H9 (cell line): ENCODE measurements at regions not wholly inside any gene's neighbourhood (a gene's known extent, or its start where the extent isn't known, plus 50 kb on each side); places are given as distances from the start of the nearest gene placed in this dataset.

ENCODE experiments used
- DNase-seq: peaks from one replicate; pipeline ENCODE4 v3.0.0-alpha.2; 2017
- H2AFZ ChIP-seq: one replicate; pipeline ENCODE4 v1.6.1; 2013; ENCODE audit warnings: mild to moderate bottlenecking, low read length, control low read depth, moderate library complexity
- H2AK5ac ChIP-seq: 2 replicates; pipeline ENCODE4 v1.6.1; 2013; ENCODE audit warnings: low read length, control low read depth, mixed read lengths; ENCODE audit not compliant: insufficient read length
- H2BK120ac ChIP-seq: one replicate; pipeline ENCODE4 v1.6.1; 2013; ENCODE audit warnings: low read depth, mild to moderate bottlenecking, low read length, control low read depth, inconsistent platforms; ENCODE audit not compliant: poor library complexity, severe bottlenecking
- H2BK12ac ChIP-seq: 2 replicates; pipeline ENCODE4 v1.6.1; 2013; ENCODE audit warnings: low read length, control low read depth, mixed read lengths, low read depth; ENCODE audit not compliant: insufficient read length
- H2BK15ac ChIP-seq: 2 replicates; pipeline ENCODE4 v1.6.1; 2013; ENCODE audit warnings: low read depth, low read length, control low read depth
- H2BK20ac ChIP-seq: one replicate; pipeline ENCODE4 v1.6.1; 2013; ENCODE audit warnings: low read depth, mild to moderate bottlenecking, low read length, control low read depth, inconsistent platforms; ENCODE audit not compliant: poor library complexity, severe bottlenecking
- H2BK5ac ChIP-seq: 2 replicates; pipeline ENCODE4 v1.6.1; 2013; ENCODE audit warnings: low read length, control low read depth, mixed read lengths; ENCODE audit not compliant: insufficient read length
- H3K14ac ChIP-seq: 2 replicates; pipeline ENCODE4 v1.6.1; 2013; ENCODE audit warnings: low read length, control low read depth; ENCODE audit not compliant: insufficient read depth
- H3K18ac ChIP-seq: 2 replicates; pipeline ENCODE4 v1.6.1; 2013; ENCODE audit warnings: low read depth, mild to moderate bottlenecking, mixed read lengths, low read length, control low read depth; ENCODE audit not compliant: insufficient read length
- H3K23ac ChIP-seq: 2 replicates; pipeline ENCODE4 v1.6.1; 2013; ENCODE audit warnings: low read length, control low read depth, mixed read lengths, low read depth; ENCODE audit not compliant: insufficient read length
- H3K23me2 ChIP-seq: 2 replicates; pipeline ENCODE4 v1.6.1; 2013; ENCODE audit warnings: low read depth, mild to moderate bottlenecking, mixed read lengths, low read length, control low read depth; ENCODE audit not compliant: insufficient read length, poor library complexity, severe bottlenecking
- H3K27ac ChIP-seq: 2 replicates; pipeline ENCODE4 v1.5.1; 2013; ENCODE audit warnings: low read length, control low read depth, mixed read lengths, low read depth; ENCODE audit not compliant: insufficient read length
- H3K27me3 ChIP-seq: 2 replicates; pipeline ENCODE4 v1.6.1; 2013; ENCODE audit warnings: low read length, control low read depth, inconsistent platforms; ENCODE audit not compliant: insufficient read depth
- H3K4ac ChIP-seq: 2 replicates; pipeline ENCODE4 v1.6.1; 2013; ENCODE audit warnings: low read depth, mild to moderate bottlenecking, control low read depth, inconsistent platforms, low read length, moderate library complexity
- H3K4me1 ChIP-seq: 2 replicates; pipeline ENCODE4 v1.6.1; 2013; ENCODE audit warnings: low read length, control low read depth, inconsistent platforms; ENCODE audit not compliant: insufficient read depth
- H3K4me2 ChIP-seq: 2 replicates; pipeline ENCODE4 v1.6.1; 2013; ENCODE audit warnings: low read length, control low read depth, mixed read lengths; ENCODE audit not compliant: insufficient read length, insufficient read depth
- H3K56ac ChIP-seq: 2 replicates; pipeline ENCODE4 v1.6.1; 2013; ENCODE audit warnings: low read depth, mild to moderate bottlenecking, mixed read lengths, low read length, control low read depth; ENCODE audit not compliant: insufficient read length
- H3K79me1 ChIP-seq: 2 replicates; pipeline ENCODE4 v1.6.1; 2013; ENCODE audit warnings: low read depth, mild to moderate bottlenecking, moderate library complexity, low read length, control low read depth, inconsistent platforms; ENCODE audit not compliant: insufficient read depth, poor library complexity, severe bottlenecking
- H3K79me2 ChIP-seq: 2 replicates; pipeline ENCODE4 v1.6.1; 2013; ENCODE audit warnings: low read length, control low read depth, inconsistent platforms; ENCODE audit not compliant: insufficient read depth
- H3K9ac ChIP-seq: 2 replicates; pipeline ENCODE4 v1.6.1; 2013; ENCODE audit warnings: low read length, control low read depth, mixed read lengths; ENCODE audit not compliant: insufficient read length; ENCODE audit errors: extremely low read depth
- H3K9me3 ChIP-seq: one replicate; pipeline ENCODE4 v1.6.1; 2013; ENCODE audit warnings: low read depth, low read length, inconsistent platforms; ENCODE audit not compliant: control insufficient read depth
- H3T11ph ChIP-seq: one replicate; pipeline ENCODE4 v1.6.1; 2013; ENCODE audit warnings: mild to moderate bottlenecking, low read length, control low read depth, inconsistent platforms
- H4K20me1 ChIP-seq: one replicate; pipeline ENCODE4 v1.6.1; 2013; ENCODE audit not compliant: control insufficient read depth, insufficient read length, insufficient read depth
- H4K5ac ChIP-seq: 2 replicates; pipeline ENCODE4 v1.6.1; 2013; ENCODE audit warnings: low read depth, mild to moderate bottlenecking, mixed read lengths, low read length, control low read depth; ENCODE audit not compliant: insufficient read length
- H4K8ac ChIP-seq: replicated peaks from 2 replicates; pipeline ENCODE4 v1.6.1; 2013; ENCODE audit warnings: low read length, control low read depth, mixed read lengths, low read depth; ENCODE audit not compliant: insufficient read length
- H4K91ac ChIP-seq: 2 replicates; pipeline ENCODE4 v1.6.1; 2013; ENCODE audit warnings: low read depth, mild to moderate bottlenecking, moderate library complexity, mixed read lengths, low read length, control low read depth; ENCODE audit not compliant: insufficient read length
- H3K27ac Mint-ChIP-seq, 3 experiments: 2 replicates in 2 of 3; 3 replicates in 1 of 3; pipeline ENCODE4 v1.8.0; 2020 to 2021; ENCODE audit warnings: mixed read lengths in 3 of 3, mild to moderate bottlenecking in 1 of 3, moderate library complexity in 1 of 3
- H3K27me3 Mint-ChIP-seq: 2 replicates; pipeline ENCODE4 v1.8.0; 2021; ENCODE audit warnings: low read depth, mild to moderate bottlenecking, moderate library complexity, mixed read lengths
- H3K36me3 Mint-ChIP-seq, 3 experiments: 2 replicates in 2 of 3; 3 replicates in 1 of 3; pipeline ENCODE4 v1.8.0; 2020 to 2021; ENCODE audit warnings: low read depth in 3 of 3, mixed read lengths in 3 of 3; ENCODE audit not compliant: insufficient read depth in 1 of 3
- H3K4me1 Mint-ChIP-seq, 2 experiments: 2 replicates each; pipeline ENCODE4 v1.8.0; 2020; ENCODE audit warnings: mixed read lengths in 2 of 2
- H3K4me3 Mint-ChIP-seq, 2 experiments: 2 replicates in 1 of 2; 3 replicates in 1 of 2; pipeline ENCODE4 v1.8.0; 2020 to 2021; ENCODE audit warnings: mild to moderate bottlenecking in 2 of 2, mixed read lengths in 2 of 2, moderate library complexity in 1 of 2
- H3K9me3 Mint-ChIP-seq, 2 experiments: 2 replicates in 1 of 2; 3 replicates in 1 of 2; pipeline ENCODE4 v1.8.0; 2020; ENCODE audit warnings: mild to moderate bottlenecking in 2 of 2, mixed read lengths in 2 of 2, moderate library complexity in 1 of 2
- CTCF ChIP-seq: fragments of 200-600 bp; sonication (generic); conservative IDR thresholded peaks from 3 replicates; pipeline ENCODE4 v1.8.0; 2021; ENCODE audit warnings: antibody characterized with exemption, mild to moderate bottlenecking

- Histone ChIP-seq H2BK5ac (no peak overlapping the region), H3K27me3 (no peaks in the 10 kb centered on the region), H4K5ac (no peak overlapping the region), H2BK120ac (no peak overlapping the region), H3K23me2 (no peaks in the 10 kb centered on the region), H3K79me1 (no peaks in the 10 kb centered on the region), H2BK15ac (no peak overlapping the region), H3T11ph (no peak overlapping the region), H2BK12ac (no peak overlapping the region), H3K56ac (no peak overlapping the region), H3K9me3 (no peaks in the 10 kb centered on the region), H3K18ac (no peak overlapping the region), H2AK5ac (no peak overlapping the region), H3K14ac (no peak overlapping the region), H3K27ac (no peak overlapping the region), H3K4me2 (no peak overlapping the region), H3K9ac (no peak overlapping the region), H2AFZ (no peak overlapping the region), H3K79me2 (no peaks in the 10 kb centered on the region), H3K23ac (no peak overlapping the region), H4K91ac (no peak overlapping the region), H3K4me1 (no peaks in the 10 kb centered on the region; the same call in none of the 2 replicates), H4K20me1 (no peaks in the 10 kb centered on the region), H4K8ac (no peak overlapping the region), H3K4ac (no peak overlapping the region), H2BK20ac (no peak overlapping the region)
- H3K36me3 Mint-ChIP-seq, result peaks cover 0 to 8% (median 7%) of the 10 kb centered on the region in 3 experiments; a peak in 3 of 7 replicates
- no peak for TF ChIP-seq CTCF
- no peak overlapping the region for H3K4me3 Mint-ChIP-seq
- peaks cover 0 to 6% of the 10 kb centered on the region in 2 experiments; a peak in 2 of 5 replicates for H3K9me3 Mint-ChIP-seq
- no peaks in the 10 kb centered on the region for H3K27me3 Mint-ChIP-seq
- peaks cover 17 to 23% of the 10 kb centered on the region in 2 experiments for H3K4me1 Mint-ChIP-seq
- no peak for DNase-seq
- no peak overlapping the region for H3K27ac Mint-ChIP-seq
Measured at GRCh38 chr12:85466890-85467289, 186.9 kb downstream of the ALX1 start.
